Activated B cell treated with CpG ODN at 0.5 μM for 24 hours (primary cell): ENCODE measurements at regions not wholly inside any gene's neighbourhood (a gene's known extent, or its start where the extent isn't known, plus 50 kb on each side); places are given as distances from the start of the nearest gene placed in this dataset.

ENCODE experiments used
- ATAC-seq: fragments of 200-7000 bp; cut with Tn5 transposase; one replicate; pipeline ENCODE4 v1.10.0; 2021; ENCODE audit warnings: low read depth, mild to moderate bottlenecking, moderate library complexity
- CTCF ChIA-PET: fragments of 350-600 bp; sonication (Branson Sonifier 250); formaldehyde crosslinking; loops from one replicate; lab custom pipeline; 2021; ENCODE audit warnings: antibody characterized with exemption; lab: Charles Lee
- POLR2A ChIA-PET: fragments of 350-600 bp; sonication (Branson Sonifier 250); formaldehyde crosslinking; loops from one replicate; lab custom pipeline; 2021; ENCODE audit warnings: antibody characterized with exemption; lab: Charles Lee
- DNase-seq: peaks from one replicate; pipeline ENCODE4 v3.0.0; 2022
- H3K27ac Mint-ChIP-seq: one replicate; pipeline ENCODE4 v1.8.0; 2020; ENCODE audit warnings: mixed read lengths
- H3K27me3 Mint-ChIP-seq: one replicate; pipeline ENCODE4 v1.8.0; 2021; ENCODE audit warnings: mixed read lengths
- H3K36me3 Mint-ChIP-seq: one replicate; pipeline ENCODE4 v1.8.0; 2021; ENCODE audit warnings: low read depth, mixed read lengths
- H3K4me1 Mint-ChIP-seq: one replicate; pipeline ENCODE4 v1.8.0; 2021; ENCODE audit warnings: mixed read lengths
- H3K4me3 Mint-ChIP-seq: one replicate; pipeline ENCODE4 v1.8.0; 2020; ENCODE audit warnings: mild to moderate bottlenecking, mixed read lengths
- H3K9me3 Mint-ChIP-seq: one replicate; pipeline ENCODE4 v1.8.0; 2020; ENCODE audit warnings: mixed read lengths
- intact Hi-C: fragments of 100-400 bp; cut with micrococcal nuclease; formaldehyde crosslinking; loops from one replicate; pipeline ENCODE4 v1.15.1; 2024
- TF ChIP-seq, protein P1 (sequence below): fragments of 200-600 bp; IDR thresholded peaks from one replicate; pipeline ENCODE4 v1.8.0; 2022; ENCODE audit warnings: antibody characterized with exemption, mild to moderate bottlenecking

GRCh38 chr3:156014489-156014888 lies 105.9 kb upstream of the KCNAB1 start:
- DNase-seq (no peak), ATAC-seq (no peak)
- POLR2A ChIA-PET = no interaction called here
- TF ChIP-seq, protein P1, sequence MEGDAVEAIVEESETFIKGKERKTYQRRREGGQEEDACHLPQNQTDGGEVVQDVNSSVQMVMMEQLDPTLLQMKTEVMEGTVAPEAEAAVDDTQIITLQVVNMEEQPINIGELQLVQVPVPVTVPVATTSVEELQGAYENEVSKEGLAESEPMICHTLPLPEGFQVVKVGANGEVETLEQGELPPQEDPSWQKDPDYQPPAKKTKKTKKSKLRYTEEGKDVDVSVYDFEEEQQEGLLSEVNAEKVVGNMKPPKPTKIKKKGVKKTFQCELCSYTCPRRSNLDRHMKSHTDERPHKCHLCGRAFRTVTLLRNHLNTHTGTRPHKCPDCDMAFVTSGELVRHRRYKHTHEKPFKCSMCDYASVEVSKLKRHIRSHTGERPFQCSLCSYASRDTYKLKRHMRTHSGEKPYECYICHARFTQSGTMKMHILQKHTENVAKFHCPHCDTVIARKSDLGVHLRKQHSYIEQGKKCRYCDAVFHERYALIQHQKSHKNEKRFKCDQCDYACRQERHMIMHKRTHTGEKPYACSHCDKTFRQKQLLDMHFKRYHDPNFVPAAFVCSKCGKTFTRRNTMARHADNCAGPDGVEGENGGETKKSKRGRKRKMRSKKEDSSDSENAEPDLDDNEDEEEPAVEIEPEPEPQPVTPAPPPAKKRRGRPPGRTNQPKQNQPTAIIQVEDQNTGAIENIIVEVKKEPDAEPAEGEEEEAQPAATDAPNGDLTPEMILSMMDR = no peak
- CTCF ChIA-PET = no interaction called here
- H3K27ac Mint-ChIP-seq = no peak overlapping the region
- H3K4me3 Mint-ChIP-seq = no peak overlapping the region
- H3K9me3 Mint-ChIP-seq = no peaks in the 10 kb centered on the region
- intact Hi-C loops = no loop called here
- peaks cover 10% of the 10 kb centered on the region for H3K27me3 Mint-ChIP-seq
- H3K36me3 Mint-ChIP-seq = no peaks in the 10 kb centered on the region
- no peaks in the 10 kb centered on the region for H3K4me1 Mint-ChIP-seq

GRCh38 chr3:156016902-156017301 lies 103.5 kb upstream of the KCNAB1 start:
- no peak for ATAC-seq
- H3K4me3 Mint-ChIP-seq = no peak overlapping the region

DNA sequence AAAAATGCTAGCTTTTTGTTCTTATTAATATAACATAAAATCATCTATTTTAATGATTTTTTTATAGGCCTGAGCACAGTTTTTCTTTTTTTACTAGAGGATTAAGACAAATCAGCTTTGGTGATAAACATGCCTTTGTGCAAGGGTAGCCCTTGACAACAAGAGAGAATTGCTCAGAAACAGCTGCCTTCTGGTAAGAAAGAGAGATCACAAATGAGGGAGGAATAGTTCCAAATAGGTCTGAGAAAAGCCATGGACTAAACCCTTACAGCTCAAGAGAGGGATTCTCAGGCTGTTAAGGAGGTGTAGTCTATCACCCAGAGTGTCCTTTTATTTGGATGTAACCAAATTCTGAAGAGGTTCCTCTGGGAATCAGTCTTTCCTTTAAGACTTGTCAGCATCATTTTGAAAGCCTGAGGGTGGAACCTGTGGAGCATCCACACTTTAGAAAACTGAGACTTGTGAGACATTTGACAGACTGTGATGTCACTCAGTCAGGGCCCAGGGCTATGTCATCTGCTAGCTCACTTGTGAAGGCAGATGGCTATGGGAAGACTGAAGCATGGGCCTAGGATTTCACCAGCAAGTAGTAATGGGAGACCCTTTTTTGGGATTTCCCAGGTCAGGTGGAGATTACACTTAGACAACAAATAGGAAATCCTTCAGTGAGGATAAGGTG lies 102.9 kb upstream of the KCNAB1 start:
- ATAC-seq (no peak), DNase-seq (no peak)
- H3K36me3 Mint-ChIP-seq = no peaks in the 10 kb centered on the region
- H3K9me3 Mint-ChIP-seq = no peaks in the 10 kb centered on the region
- POLR2A ChIA-PET = no interaction called here
- H3K4me1 Mint-ChIP-seq = no peaks in the 10 kb centered on the region
- H3K27me3 Mint-ChIP-seq = peaks cover 4% of the 10 kb centered on the region
- CTCF ChIA-PET = no interaction called here
- TF ChIP-seq, protein P1 = no peak
- no peak overlapping the region for H3K27ac Mint-ChIP-seq
- no peak overlapping the region for H3K4me3 Mint-ChIP-seq
- intact Hi-C loops = no loop called here

More at GRCh38 chr3:156016902-156017301, 103.5 kb upstream of the KCNAB1 start:
- DNase-seq = no peak
- CTCF ChIA-PET = no interaction called here
- Mint-ChIP-seq H3K27me3 (peaks cover 8% of the 10 kb centered on the region), H3K36me3 (no peaks in the 10 kb centered on the region), H3K27ac (no peak overlapping the region), H3K4me1 (no peaks in the 10 kb centered on the region), H3K9me3 (no peaks in the 10 kb centered on the region)
- POLR2A ChIA-PET = no interaction called here
- intact Hi-C loops = no loop called here
- TF ChIP-seq, protein P1 = no peak

- TF ChIP-seq, protein P1 = no peak
- POLR2A ChIA-PET = no interaction called here
- H3K36me3 Mint-ChIP-seq = no peaks in the 10 kb centered on the region
- peaks cover 11% of the 10 kb centered on the region for H3K27me3 Mint-ChIP-seq
- no peak overlapping the region for H3K27ac Mint-ChIP-seq
- H3K4me1 Mint-ChIP-seq = no peaks in the 10 kb centered on the region
- H3K9me3 Mint-ChIP-seq = no peaks in the 10 kb centered on the region
- intact Hi-C loops = no loop called here
- no peak overlapping the region for H3K4me3 Mint-ChIP-seq
- no peak for DNase-seq
- no peak for ATAC-seq
- CTCF ChIA-PET = no interaction called here
These were observed 95.4 kb upstream of the KCNAB1 start for GRCh38 chr3:156024904-156025533.

DNA sequence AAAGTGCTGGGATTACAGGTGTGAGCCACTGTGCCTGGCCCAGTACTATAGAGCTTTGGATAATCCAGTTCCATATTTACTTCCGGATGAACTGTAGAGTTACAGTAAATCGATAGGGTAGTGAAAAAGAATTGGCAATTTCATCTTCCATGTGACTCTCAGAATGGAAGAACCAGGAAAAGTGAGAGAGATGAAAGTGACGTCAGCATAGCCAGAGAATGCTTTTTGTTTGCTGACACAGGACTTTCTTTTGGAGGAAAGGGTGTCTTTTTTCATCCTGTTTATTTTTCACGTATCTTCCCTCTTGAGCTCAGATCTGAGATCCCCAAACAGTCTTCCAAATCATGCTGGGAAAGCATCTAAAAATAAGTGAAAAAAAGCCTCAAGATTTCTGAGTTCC lies 91.2 kb upstream of the KCNAB1 start:
- Mint-ChIP-seq H3K4me1 (no peaks in the 10 kb centered on the region), H3K9me3 (no peaks in the 10 kb centered on the region), H3K4me3 (no peak overlapping the region), H3K36me3 (no peaks in the 10 kb centered on the region), H3K27me3 (peaks cover 14% of the 10 kb centered on the region), H3K27ac (no peak overlapping the region)
- DNase-seq (no peak), ATAC-seq (no peak)
- ChIA-PET CTCF (no interaction called here), POLR2A (no interaction called here)
- TF ChIP-seq, protein P1 = no peak
- intact Hi-C loops = no loop called here
